Natural killer cell treated with Interleukin-12 subunit alpha and Interleukin-12 subunit beta and Interleukin-15 and Interleukin-18, amount 100 ng/mL, for 72 hours (primary cell): ENCODE measurements at regions not wholly inside any gene's neighbourhood (a gene's known extent, or its start where the extent isn't known, plus 50 kb on each side); places are given as distances from the start of the nearest gene placed in this dataset.

ENCODE experiments used
- ATAC-seq, 2 donors: fragments of 150-1000 bp; cut with Tn5 transposase in 1 of 2; sonication (Bioruptor Pico), chemical (Tn5 transposase) in 1 of 2; 2 replicates each; pipeline ENCODE4 v1.10.0; 2021
- DNase-seq: peaks from one replicate; pipeline ENCODE4 v3.0.0; 2022; ENCODE audit warnings: low spot score
- H3K27ac Mint-ChIP-seq, 2 donors: 1 replicate in 1 of 2; 2 replicates in 1 of 2; pipeline ENCODE4 v1.8.0; 2022; ENCODE audit warnings: mixed read lengths in 2 of 2, mild to moderate bottlenecking in 1 of 2, moderate library complexity in 1 of 2
- H3K27me3 Mint-ChIP-seq, 2 donors: 1 replicate in 1 of 2; 2 replicates in 1 of 2; pipeline ENCODE4 v1.8.0; 2022; ENCODE audit warnings: mixed read lengths in 2 of 2
- H3K36me3 Mint-ChIP-seq: one replicate; pipeline ENCODE4 v1.8.0; 2022; ENCODE audit warnings: mixed read lengths
- H3K4me1 Mint-ChIP-seq, 2 donors: 1 replicate in 1 of 2; 2 replicates in 1 of 2; pipeline ENCODE4 v1.8.0; 2022; ENCODE audit warnings: low read depth in 2 of 2, mixed read lengths in 2 of 2, mild to moderate bottlenecking in 1 of 2
- H3K4me3 Mint-ChIP-seq: one replicate; pipeline ENCODE4 v1.8.0; 2022; ENCODE audit warnings: mixed read lengths
- H3K9me3 Mint-ChIP-seq: 2 replicates; pipeline ENCODE4 v1.8.0; 2022; ENCODE audit warnings: mixed read lengths

GRCh38 chr11:29306527-29306926, 710.3 kb downstream of the KCNA4 start:
- Mint-ChIP-seq H3K9me3 (peaks cover 21% of the 10 kb centered on the region), H3K4me3 (no peak overlapping the region), H3K4me1 (no peaks in the 10 kb centered on the region), H3K27me3 (no peaks in the 10 kb centered on the region), H3K36me3 (no peaks in the 10 kb centered on the region), H3K27ac (no peak overlapping the region)
- DNase-seq (no peak), ATAC-seq (no peak)

- H3K36me3 Mint-ChIP-seq = no peaks in the 10 kb centered on the region
Observed at GRCh38 chr11:29305456-29306232, 711.2 kb downstream of the KCNA4 start.

GRCh38 chr11:29300420-29300819, 716.4 kb downstream of the KCNA4 start:
- Mint-ChIP-seq H3K36me3 (peaks cover 5% of the 10 kb centered on the region), H3K4me1 (no peaks in the 10 kb centered on the region), H3K9me3 (peaks cover 17% of the 10 kb centered on the region), H3K4me3 (no peak overlapping the region), H3K27me3 (no peaks in the 10 kb centered on the region), H3K27ac (no peak overlapping the region)
- ATAC-seq = no peak
- DNase-seq = no peak

More at GRCh38 chr11:29305456-29306232, 711.2 kb downstream of the KCNA4 start:
- no peak overlapping the region for H3K4me3 Mint-ChIP-seq
- H3K9me3 Mint-ChIP-seq = peaks cover 19% of the 10 kb centered on the region
- ATAC-seq = no peak
- H3K27ac Mint-ChIP-seq = no peak overlapping the region
- H3K27me3 Mint-ChIP-seq = no peaks in the 10 kb centered on the region
- no peaks in the 10 kb centered on the region for H3K4me1 Mint-ChIP-seq
- DNase-seq = no peak

- no peak for ATAC-seq
Observed at GRCh38 chr11:29296680-29297079, 720.1 kb downstream of the KCNA4 start.

GRCh38 chr11:29293825-29294224, 723.0 kb downstream of the KCNA4 start:
- DNase-seq (no peak), ATAC-seq (no peak)
- H3K27me3 Mint-ChIP-seq = no peaks in the 10 kb centered on the region
- H3K4me3 Mint-ChIP-seq = no peak overlapping the region
- H3K27ac Mint-ChIP-seq = no peak overlapping the region
- no peaks in the 10 kb centered on the region for H3K4me1 Mint-ChIP-seq
- peaks cover 3% of the 10 kb centered on the region for H3K9me3 Mint-ChIP-seq
- H3K36me3 Mint-ChIP-seq = peaks cover 5% of the 10 kb centered on the region

More at GRCh38 chr11:29296680-29297079, 720.1 kb downstream of the KCNA4 start:
- H3K9me3 Mint-ChIP-seq = peaks cover 7% of the 10 kb centered on the region
- no peaks in the 10 kb centered on the region for H3K4me1 Mint-ChIP-seq
- no peak for DNase-seq
- H3K36me3 Mint-ChIP-seq = peaks cover 5% of the 10 kb centered on the region
- no peak overlapping the region for H3K27ac Mint-ChIP-seq
- no peak overlapping the region for H3K4me3 Mint-ChIP-seq
- no peaks in the 10 kb centered on the region for H3K27me3 Mint-ChIP-seq

- no peaks in the 10 kb centered on the region for H3K4me1 Mint-ChIP-seq
- peaks cover 14% of the 10 kb centered on the region for H3K9me3 Mint-ChIP-seq
- no peak overlapping the region for H3K27ac Mint-ChIP-seq
- H3K27me3 Mint-ChIP-seq = no peaks in the 10 kb centered on the region
- DNase-seq (no peak), ATAC-seq (no peak)
- no peaks in the 10 kb centered on the region for H3K36me3 Mint-ChIP-seq
- H3K4me3 Mint-ChIP-seq = no peak overlapping the region
Observed at GRCh38 chr11:29282088-29282487, 734.7 kb downstream of the KCNA4 start.

GRCh38 chr11:29281271-29281777, 735.5 kb downstream of the KCNA4 start:
- Mint-ChIP-seq H3K27ac (no peak overlapping the region), H3K4me3 (no peak overlapping the region), H3K4me1 (no peaks in the 10 kb centered on the region), H3K36me3 (no peaks in the 10 kb centered on the region), H3K9me3 (peaks cover 14% of the 10 kb centered on the region), H3K27me3 (no peaks in the 10 kb centered on the region)
- ATAC-seq = no peak
- no peak for DNase-seq

GRCh38 chr11:29280452-29280851, 736.4 kb downstream of the KCNA4 start:
- H3K4me3 Mint-ChIP-seq = no peak overlapping the region
- no peak overlapping the region for H3K27ac Mint-ChIP-seq
- no peaks in the 10 kb centered on the region for H3K27me3 Mint-ChIP-seq
- peaks cover 14% of the 10 kb centered on the region for H3K9me3 Mint-ChIP-seq
- no peaks in the 10 kb centered on the region for H3K36me3 Mint-ChIP-seq
- no peak for ATAC-seq
- DNase-seq = no peak
- no peaks in the 10 kb centered on the region for H3K4me1 Mint-ChIP-seq

- no peak overlapping the region for H3K4me3 Mint-ChIP-seq
- ATAC-seq (no peak), DNase-seq (no peak)
- no peaks in the 10 kb centered on the region for H3K36me3 Mint-ChIP-seq
- H3K27ac Mint-ChIP-seq = no peak overlapping the region
- H3K27me3 Mint-ChIP-seq = no peaks in the 10 kb centered on the region
- H3K9me3 Mint-ChIP-seq = peaks cover 12% of the 10 kb centered on the region
- H3K4me1 Mint-ChIP-seq = no peaks in the 10 kb centered on the region
Observed at GRCh38 chr11:29279716-29280115, 737.1 kb downstream of the KCNA4 start.

- H3K4me3 Mint-ChIP-seq = no peak overlapping the region
- H3K4me1 Mint-ChIP-seq = no peaks in the 10 kb centered on the region
- H3K9me3 Mint-ChIP-seq = no peaks in the 10 kb centered on the region
- DNase-seq = no peak
- ATAC-seq = no peak
- no peaks in the 10 kb centered on the region for H3K27me3 Mint-ChIP-seq
- no peak overlapping the region for H3K27ac Mint-ChIP-seq
- H3K36me3 Mint-ChIP-seq = no peaks in the 10 kb centered on the region
Observed at GRCh38 chr11:29272019-29272654, 744.7 kb downstream of the KCNA4 start.

GRCh38 chr11:29271616-29272015, 745.2 kb downstream of the KCNA4 start:
- H3K36me3 Mint-ChIP-seq = no peaks in the 10 kb centered on the region
- DNase-seq (no peak), ATAC-seq (no peak)
- H3K4me1 Mint-ChIP-seq = no peaks in the 10 kb centered on the region
- no peak overlapping the region for H3K4me3 Mint-ChIP-seq
- H3K27ac Mint-ChIP-seq = no peak overlapping the region
- no peaks in the 10 kb centered on the region for H3K9me3 Mint-ChIP-seq
- H3K27me3 Mint-ChIP-seq = no peaks in the 10 kb centered on the region

- Mint-ChIP-seq H3K27me3 (no peaks in the 10 kb centered on the region), H3K4me3 (no peak overlapping the region), H3K9me3 (peaks cover under 1% of the 10 kb centered on the region), H3K27ac (no peak overlapping the region), H3K36me3 (no peaks in the 10 kb centered on the region), H3K4me1 (no peaks in the 10 kb centered on the region)
- ATAC-seq = no peak
- DNase-seq = no peak
Observed at GRCh38 chr11:29268733-29269132, 748.1 kb downstream of the KCNA4 start.

GRCh38 chr11:29265792-29266191, 751.0 kb downstream of the KCNA4 start:
- DNase-seq = no peak
- no peak overlapping the region for H3K4me3 Mint-ChIP-seq
- no peaks in the 10 kb centered on the region for H3K4me1 Mint-ChIP-seq
- ATAC-seq = no peak
- H3K36me3 Mint-ChIP-seq = no peaks in the 10 kb centered on the region
- no peak overlapping the region for H3K27ac Mint-ChIP-seq
- peaks cover 10% of the 10 kb centered on the region for H3K9me3 Mint-ChIP-seq
- H3K27me3 Mint-ChIP-seq = no peaks in the 10 kb centered on the region

- ATAC-seq = no peak
- Mint-ChIP-seq H3K4me3 (no peak overlapping the region), H3K27ac (no peak overlapping the region), H3K36me3 (no peaks in the 10 kb centered on the region), H3K9me3 (peaks cover 10% of the 10 kb centered on the region), H3K27me3 (no peaks in the 10 kb centered on the region), H3K4me1 (no peaks in the 10 kb centered on the region)
- DNase-seq = no peak
Observed at GRCh38 chr11:29265381-29265780, 751.4 kb downstream of the KCNA4 start.
